Activated CD4-positive, alpha-beta T cell treated with anti-CD3 and anti-CD28 coated beads for 48 hours (primary cell): ENCODE measurements at regions not wholly inside any gene's neighbourhood (a gene's known extent, or its start where the extent isn't known, plus 50 kb on each side); places are given as distances from the start of the nearest gene placed in this dataset.
A peak's percentile ranks its signal among the peaks of the same experiment; 100 is the strongest.
"Not testable (repeated sequence)": the region's sequence is repeated elsewhere in the genome, so short reads cannot be mapped to it uniquely, and the experiment has no call there.

Experiments
- DNase-seq: peaks from one replicate; pipeline ENCODE4 v3.0.0-alpha.2; 2020

- DNase-seq: not testable (repeated sequence)
Measured at GRCh38 chr15:30688684-30689083, 62.8 kb downstream of the ARHGAP11B start.

GRCh38 chr15:30690153-30690552 lies 64.2 kb downstream of the ARHGAP11B start:
- DNase-seq: not testable (repeated sequence)

- DNase-seq: not testable (repeated sequence)
Measured at GRCh38 chr15:30695811-30696210, 69.9 kb downstream of the ARHGAP11B start.

DNA sequence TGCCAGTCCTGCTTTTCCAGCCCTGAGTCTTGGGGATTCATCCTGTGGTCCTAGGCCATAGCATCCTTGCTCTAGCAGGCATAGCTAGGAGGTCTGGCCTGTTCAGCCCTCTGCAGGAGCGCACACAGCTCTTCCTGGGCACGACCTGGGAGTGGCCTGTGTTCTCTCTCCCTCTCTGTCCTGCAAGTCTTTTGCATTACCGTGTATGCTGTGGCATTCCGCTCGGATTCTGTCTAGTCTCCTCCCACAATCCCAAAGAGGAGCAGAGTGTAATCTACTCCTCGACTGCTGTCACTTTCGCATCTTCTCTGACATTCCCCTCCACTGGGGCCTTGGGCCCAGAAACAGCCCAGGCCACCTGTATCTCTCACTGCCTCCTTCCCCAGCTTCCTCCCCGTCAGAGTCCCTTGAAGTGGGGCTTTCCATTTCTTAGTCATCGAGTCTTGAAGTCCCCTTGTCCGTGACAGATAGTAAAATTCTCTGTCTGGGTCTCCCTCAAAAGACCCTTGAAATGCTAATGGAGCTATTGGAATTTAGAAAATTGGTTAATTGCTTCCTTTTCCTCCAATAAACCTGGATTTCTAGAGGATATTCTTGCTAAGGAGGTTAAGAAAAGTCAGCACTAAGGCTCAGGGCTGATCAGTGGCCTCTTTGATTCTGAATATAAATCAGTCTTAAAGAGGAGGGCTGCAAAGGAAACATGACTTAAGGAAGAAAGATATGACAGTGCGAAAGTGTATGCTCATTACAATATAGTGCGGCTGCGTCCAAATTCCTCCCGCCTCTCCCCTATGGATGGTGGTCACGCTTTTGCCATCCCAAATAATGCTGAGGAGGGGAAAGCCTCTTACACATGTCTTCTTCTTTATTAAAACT lies 70.7 kb downstream of the ARHGAP11B start:
- DNase-seq: not testable (repeated sequence)

GRCh38 chr15:30697315-30697685 lies 71.4 kb downstream of the ARHGAP11B start:
- not testable (repeated sequence) for DNase-seq

DNA sequence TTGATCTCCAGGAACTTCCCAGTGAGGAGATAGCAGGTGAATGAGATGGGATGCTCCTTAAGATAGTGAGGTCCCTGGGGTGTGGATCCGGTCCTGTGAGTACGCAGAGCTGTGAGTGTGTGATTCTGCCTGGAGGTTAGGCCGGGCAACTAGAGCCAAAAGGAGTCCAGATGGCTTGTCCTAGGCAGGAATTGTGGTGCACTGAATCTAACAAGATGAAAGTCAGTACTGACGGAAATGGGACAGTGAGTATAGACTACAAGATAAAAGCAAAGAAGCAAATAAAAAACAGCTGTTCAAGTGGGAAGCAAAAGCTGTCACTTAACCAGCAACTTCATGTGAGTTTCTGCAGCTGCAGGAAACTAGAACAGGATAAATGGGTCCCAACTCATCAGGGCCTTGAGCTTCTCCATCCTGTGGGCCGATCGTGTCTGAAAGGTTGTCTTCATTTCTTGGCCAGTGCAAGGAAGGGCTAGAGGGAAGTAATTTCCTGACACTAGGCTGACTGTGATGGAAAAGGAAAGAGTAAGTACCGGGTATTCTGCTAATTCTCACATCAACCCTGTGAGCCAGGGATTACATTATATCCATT lies 74.2 kb downstream of the ARHGAP11B start:
- DNase-seq: not testable (repeated sequence)

DNA sequence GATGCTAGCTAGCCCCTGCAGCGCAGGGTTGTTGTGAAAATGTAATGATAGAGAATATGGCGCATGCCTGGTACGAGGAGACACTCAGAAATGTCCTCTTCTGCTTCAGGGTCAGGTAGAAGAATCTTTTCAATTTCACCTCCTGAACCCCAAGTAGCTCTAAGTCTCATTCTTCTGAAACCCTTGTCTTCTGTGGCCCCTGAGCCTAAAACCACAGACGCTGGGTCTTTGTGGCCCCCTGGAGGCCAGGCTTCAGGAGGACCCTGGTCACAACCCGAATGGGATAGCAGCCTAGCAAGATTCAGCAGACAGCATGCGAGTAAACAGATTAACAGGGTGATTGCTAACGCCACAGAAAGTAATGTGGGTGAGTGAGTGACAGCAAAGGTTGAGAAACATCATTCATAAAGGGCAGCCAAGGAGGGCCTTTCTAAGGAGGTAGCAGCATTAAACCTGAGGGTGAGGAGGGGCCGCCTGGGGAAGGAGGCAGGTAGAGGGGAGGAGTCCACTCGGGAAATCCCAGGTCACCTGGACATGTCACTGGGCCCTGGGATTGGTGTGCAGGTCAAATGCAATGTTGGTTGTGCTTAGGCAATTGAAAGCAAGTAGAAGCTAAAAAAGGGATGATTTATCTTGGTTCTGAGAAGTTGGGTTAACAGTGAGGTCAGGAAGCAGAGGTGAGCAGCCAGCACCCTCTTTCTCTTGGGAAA lies 82.2 kb downstream of the ARHGAP11B start:
- not testable (repeated sequence) for DNase-seq

DNA sequence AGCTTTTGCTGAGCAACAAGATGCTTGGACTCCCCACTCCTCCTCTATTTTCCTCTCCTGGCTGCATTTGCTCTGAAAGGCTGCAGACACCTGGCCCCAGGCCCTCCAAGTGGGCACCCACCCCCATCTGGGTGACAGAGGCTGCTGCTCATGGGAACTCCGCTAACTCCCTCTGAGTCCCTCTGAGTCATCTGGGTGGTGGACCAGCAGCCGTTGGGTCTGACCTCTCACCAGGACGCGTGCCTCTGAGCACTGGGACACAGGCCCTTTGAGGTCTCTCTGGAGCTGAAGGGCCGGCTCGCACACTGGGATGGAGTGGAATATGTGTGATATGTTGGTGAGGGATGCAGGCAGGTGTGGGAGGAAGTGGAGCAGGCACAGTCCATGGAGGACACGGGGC lies 82.9 kb downstream of the ARHGAP11B start:
- DNase-seq: not testable (repeated sequence)

DNA sequence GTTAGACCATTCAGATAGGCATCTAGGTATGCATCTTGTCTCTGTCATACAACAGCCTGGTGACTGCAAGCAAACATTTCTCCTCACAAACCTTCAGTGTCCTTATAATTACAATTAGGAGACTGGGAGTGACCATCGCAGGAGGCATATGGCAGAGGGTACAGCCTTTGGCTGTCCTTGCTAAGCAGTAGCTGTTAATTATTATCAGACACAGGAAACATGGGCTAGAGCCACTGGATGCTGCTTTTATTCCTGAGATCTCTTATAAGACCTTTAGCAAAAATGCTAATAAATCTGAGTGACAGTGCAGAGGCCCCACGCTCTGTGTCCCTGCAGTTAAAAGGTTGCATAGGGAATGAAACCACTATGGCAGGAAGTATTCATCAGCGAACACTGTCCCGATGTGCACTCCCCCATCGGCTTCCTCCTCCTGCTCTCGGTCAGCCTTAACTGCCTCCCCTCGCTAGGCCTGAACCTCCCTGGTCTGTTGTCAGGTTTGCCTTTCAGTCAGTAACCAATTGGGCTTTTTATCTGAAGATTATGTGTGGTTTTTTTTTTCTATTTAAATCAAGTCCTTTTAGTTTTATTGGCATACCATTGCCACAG lies 92.2 kb downstream of the ARHGAP11B start:
- not testable (repeated sequence) for DNase-seq

GRCh38 chr15:30719363-30719762 lies 93.4 kb downstream of the ARHGAP11B start:
- DNase-seq: not testable (repeated sequence)

DNA sequence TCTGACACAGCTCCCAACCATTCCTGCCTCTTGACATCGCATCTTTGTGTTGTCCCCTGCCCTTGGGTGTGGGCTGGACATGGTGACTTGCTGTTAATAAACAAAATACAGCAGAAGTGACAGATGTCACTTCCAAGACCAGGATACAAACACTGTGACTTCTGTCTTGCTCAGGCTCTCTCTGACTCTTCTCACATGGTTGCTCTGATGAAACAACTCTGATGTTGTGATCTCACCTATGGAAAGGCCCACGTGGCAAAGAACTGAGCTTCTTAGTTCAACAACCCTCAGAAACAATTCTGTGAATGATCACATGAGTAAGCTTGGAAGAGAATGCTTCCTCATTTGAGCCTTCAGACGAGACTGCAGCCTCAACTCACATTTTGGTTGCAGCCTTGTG lies 94.9 kb downstream of the ARHGAP11B start:
- not testable (repeated sequence) for DNase-seq

- not testable (repeated sequence) for DNase-seq
Measured at GRCh38 chr15:30721529-30721928, 95.6 kb downstream of the ARHGAP11B start.

DNA sequence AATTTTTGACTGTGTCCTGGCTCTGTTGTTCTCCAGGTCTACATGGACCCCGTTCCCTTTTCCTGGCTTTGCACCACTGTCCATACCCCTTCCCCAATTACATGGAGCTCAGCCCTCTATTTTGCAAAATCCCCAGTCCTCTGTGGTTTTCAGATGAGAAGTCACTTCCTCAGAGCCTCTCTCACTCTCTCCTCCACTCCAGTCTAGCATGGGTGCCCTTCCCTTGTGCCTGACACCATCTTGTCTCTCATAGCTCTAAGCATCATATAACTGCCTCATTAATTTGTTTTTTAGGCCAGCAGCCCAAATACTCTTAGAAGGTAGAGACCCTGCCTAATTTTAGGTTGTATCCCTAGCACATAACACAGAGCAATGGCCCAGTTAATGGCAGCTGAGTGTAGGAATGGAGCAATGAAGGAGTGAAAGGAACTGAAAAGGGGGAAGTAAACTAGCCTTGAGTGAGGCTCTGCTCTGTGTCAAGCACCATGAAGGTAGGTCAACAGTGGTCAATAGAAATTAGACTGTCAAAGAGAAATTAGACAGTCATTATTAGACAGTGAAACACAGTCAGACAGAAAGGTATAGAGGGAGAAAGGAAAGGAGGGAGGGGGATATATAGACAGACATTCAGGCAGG lies 97.7 kb downstream of the ARHGAP11B start:
- DNase-seq: not testable (repeated sequence)

GRCh38 chr15:30729880-30730590 lies 104.1 kb downstream of the ARHGAP11B start:
- DNase-seq: not testable (repeated sequence)

DNA sequence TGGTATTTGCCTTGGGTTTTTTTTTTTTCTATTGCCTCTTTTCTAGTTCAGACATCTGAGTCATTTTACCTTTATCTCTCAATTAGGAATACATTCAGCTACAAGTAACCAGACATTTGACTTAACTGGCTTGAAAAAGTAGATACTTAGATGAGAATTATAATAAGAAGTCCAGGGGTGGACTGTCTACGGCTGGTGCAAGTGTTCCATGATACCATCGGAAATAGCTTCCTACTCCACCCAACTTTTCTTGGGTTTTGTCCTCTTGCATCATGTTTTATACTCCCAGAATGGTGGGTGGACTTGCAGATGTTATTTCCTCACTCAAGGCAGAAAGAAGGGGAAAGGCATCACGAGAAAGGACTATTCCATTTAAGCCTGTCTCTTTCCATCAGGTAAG lies 104.7 kb downstream of the ARHGAP11B start:
- DNase-seq: not testable (repeated sequence)

- not testable (repeated sequence) for DNase-seq
Measured at GRCh38 chr15:30732100-30732499, 106.2 kb downstream of the ARHGAP11B start.

GRCh38 chr15:30735884-30736564 lies 110.1 kb downstream of the ARHGAP11B start:
- DNase-seq: not testable (repeated sequence)

DNA sequence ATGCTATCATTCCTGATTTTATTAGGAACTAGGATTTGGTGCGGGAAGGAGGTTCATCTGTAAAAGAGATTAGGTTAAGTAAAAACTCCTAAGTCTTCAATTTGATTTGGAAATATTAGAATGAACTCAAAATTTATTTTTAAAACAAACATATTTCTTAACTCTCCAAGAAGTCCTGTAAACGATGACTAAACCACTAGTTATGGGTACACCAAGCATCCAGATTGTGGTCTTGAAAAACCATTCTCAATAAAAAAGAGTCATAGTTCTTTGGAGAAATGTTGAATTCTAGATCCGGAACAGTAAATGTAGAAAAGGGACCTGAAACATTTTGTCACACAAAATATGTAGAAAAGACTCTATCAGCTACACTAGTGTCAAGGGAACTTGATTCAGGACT lies 116.9 kb downstream of the ARHGAP11B start:
- DNase-seq: not testable (repeated sequence)

- not testable (repeated sequence) for DNase-seq
Measured at GRCh38 chr15:30749048-30749447, 123.1 kb downstream of the ARHGAP11B start.

DNA sequence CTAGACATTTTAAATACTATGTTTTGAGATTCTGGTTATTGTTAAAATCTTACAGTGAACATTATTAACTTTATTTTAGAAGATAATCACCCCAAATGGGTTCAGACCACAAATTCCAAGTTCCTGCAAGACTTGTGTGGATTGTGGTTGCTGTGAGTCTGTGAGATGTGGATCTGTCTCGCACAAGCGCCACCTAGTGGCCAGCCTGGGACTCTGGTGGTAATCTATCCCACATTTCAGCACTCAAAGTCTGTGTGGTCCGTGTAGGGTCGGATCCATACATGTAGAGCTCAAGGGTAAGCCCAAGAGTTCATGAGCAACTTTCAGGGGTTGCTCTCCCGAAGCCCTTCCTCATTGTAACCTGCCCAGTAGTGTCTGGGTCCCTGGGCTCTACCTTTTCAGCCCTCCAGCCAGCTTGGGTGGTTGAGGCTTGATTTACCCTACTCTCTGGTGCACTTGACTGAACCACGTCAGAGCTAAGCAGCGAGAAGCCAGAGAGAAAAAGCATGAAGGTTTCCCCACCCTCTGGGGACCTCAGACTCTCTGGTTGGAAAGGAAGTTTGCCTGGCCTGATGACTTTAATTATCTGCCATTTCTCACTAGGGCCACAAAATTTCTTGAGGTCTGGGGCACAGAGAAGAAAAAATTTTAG lies 129.2 kb downstream of the ARHGAP11B start:
- peak; percentile 74 for DNase-seq

DNA sequence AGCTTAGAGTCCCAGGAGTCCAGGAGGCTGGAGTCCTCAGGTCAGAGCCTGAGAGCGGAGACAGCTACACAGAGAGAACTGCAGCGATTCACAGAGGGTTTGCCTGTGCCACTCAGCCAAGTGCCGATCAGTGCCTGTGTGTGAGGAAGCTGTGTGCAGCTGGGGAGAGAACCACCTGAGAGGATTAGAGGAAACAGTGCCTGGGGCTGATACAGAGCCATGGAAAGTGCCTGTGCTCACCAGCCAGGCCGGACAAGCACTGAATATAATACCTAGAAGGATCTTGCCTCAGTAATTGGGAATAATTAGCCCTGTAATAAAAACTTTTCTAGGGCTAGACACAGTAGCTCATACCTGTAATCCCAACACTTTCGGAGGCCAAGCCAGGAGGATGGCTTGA lies 134.7 kb downstream of the ARHGAP11B start:
- not testable (repeated sequence) for DNase-seq
